Body of pancreas (tissue), 4 donors: ENCODE measurements at regions not wholly inside any gene's neighbourhood (a gene's known extent, or its start where the extent isn't known, plus 50 kb on each side); places are given as distances from the start of the nearest gene placed in this dataset.

Experiments
- CTCF ChIP-seq, 7 experiments: fragments of 450-650 bp in 4 of 7; fragments of 200-600 bp in 3 of 7; sonication (generic) in 3 of 7; IDR thresholded peaks; one replicate each; pipeline ENCODE4 v1.5.1; 2016 to 2019; ENCODE audit warnings: antibody characterized with exemption in 7 of 7
- POLR2A ChIP-seq, 3 donors: fragments of 450-650 bp; IDR thresholded peaks; one replicate each; pipeline ENCODE4 v1.6.1; 2016; ENCODE audit warnings: antibody characterized with exemption in 3 of 3, mild to moderate bottlenecking in 2 of 3

DNA sequence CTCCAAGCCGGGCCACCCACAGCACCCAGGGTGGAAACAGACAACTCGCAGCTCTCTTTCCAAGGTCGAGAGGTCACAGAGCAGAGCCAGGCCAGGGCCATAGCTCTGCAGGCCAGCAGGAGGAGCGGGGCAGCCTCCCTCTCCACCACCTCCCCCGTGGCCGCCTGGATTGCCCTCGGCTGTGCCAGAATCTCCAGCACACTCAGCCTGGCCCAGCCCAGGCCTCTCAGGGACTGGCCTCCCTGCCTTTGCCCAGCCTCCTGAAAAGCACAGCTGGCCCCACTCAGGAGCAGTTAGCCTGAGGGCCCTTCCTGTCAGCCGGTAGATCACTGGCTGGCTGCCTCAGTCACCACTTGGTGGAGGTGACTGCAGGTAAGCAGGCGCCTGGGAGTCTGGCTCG, 85.8 kb upstream of the SEC14L1 start:
- no peak for TF ChIP-seq CTCF (IDR thresholded peaks at IDR 0.05)
- no peak for TF ChIP-seq POLR2A (IDR thresholded peaks at IDR 0.05)
